ENCODE measurements at regions not wholly inside any gene's neighbourhood (a gene's known extent, or its start where the extent isn't known, plus 50 kb on each side); places are given as distances from the start of the nearest gene placed in this dataset.

DNA sequence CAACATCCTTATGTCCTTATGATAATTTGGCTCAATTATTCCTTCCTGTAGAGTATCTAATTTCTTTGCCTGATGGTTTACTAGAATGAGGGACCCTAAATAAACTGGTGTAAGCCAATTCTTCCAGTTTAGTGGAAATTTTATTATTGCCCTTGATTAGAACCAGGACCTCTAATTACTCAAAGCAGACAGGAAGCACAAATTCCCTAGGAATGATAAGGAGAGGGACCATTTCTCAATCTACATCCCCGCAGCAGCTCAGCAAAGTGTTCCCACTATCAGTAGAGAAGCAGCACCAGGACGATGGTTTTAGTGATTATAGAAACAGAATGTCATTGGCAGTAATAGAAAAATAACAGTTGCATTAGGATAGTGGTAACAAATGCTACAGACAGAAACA lies 97.1 kb downstream of the PLPPR4 start:
- TF ChIP-seq, protein P1, sequence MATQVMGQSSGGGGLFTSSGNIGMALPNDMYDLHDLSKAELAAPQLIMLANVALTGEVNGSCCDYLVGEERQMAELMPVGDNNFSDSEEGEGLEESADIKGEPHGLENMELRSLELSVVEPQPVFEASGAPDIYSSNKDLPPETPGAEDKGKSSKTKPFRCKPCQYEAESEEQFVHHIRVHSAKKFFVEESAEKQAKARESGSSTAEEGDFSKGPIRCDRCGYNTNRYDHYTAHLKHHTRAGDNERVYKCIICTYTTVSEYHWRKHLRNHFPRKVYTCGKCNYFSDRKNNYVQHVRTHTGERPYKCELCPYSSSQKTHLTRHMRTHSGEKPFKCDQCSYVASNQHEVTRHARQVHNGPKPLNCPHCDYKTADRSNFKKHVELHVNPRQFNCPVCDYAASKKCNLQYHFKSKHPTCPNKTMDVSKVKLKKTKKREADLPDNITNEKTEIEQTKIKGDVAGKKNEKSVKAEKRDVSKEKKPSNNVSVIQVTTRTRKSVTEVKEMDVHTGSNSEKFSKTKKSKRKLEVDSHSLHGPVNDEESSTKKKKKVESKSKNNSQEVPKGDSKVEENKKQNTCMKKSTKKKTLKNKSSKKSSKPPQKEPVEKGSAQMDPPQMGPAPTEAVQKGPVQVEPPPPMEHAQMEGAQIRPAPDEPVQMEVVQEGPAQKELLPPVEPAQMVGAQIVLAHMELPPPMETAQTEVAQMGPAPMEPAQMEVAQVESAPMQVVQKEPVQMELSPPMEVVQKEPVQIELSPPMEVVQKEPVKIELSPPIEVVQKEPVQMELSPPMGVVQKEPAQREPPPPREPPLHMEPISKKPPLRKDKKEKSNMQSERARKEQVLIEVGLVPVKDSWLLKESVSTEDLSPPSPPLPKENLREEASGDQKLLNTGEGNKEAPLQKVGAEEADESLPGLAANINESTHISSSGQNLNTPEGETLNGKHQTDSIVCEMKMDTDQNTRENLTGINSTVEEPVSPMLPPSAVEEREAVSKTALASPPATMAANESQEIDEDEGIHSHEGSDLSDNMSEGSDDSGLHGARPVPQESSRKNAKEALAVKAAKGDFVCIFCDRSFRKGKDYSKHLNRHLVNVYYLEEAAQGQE (IDR thresholded peaks at IDR 0.05; ENCODE audit: insufficient read depth in 1 of 2, low read depth in 2 of 2, low read length in 2 of 2) = no peak
- no peak for TF ChIP-seq TAF1 (IDR thresholded peaks at IDR 0.05; ENCODE audit: borderline replicate concordance, insufficient read depth, low read length)
- TF ChIP-seq POLR2AphosphoS5 (IDR thresholded peaks at IDR 0.05; ENCODE audit: low read depth, low read length) = no peak
- TF ChIP-seq SIN3A (IDR thresholded peaks at IDR 0.05; ENCODE audit: borderline replicate concordance, insufficient read depth, low read length) = no peak
- no peak for TF ChIP-seq FOXP2 (optimal IDR thresholded peaks at IDR 0.05; ENCODE audit: borderline replicate concordance, extremely low read depth, extremely low read length, insufficient read depth)

DNA sequence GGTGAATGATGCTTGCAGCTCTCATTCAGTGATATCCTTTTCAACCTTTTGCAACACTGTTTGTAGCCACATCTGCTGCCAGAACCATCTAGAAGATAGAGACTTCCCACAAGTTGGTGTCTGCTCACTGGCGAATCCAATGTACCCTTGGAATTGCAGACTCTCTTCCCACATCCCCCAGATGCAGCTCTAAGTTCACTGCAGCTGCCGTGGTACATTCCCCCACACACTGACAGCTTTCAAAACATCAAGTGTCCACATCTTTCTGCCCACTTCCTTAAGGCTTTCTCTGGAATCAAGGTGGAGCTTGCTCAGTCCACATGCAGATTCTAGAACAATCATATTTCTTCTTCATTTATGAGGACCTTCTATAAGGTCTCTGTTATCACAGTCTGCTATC lies 99.2 kb downstream of the PLPPR4 start:
- TF ChIP-seq, protein P1 (IDR thresholded peaks at IDR 0.05; ENCODE audit: insufficient read depth in 1 of 2, low read depth in 2 of 2, low read length in 2 of 2) = no peak
- TF ChIP-seq SIN3A (IDR thresholded peaks at IDR 0.05; ENCODE audit: borderline replicate concordance, insufficient read depth, low read length) (no peak), POLR2AphosphoS5 (IDR thresholded peaks at IDR 0.05; ENCODE audit: low read depth, low read length) (no peak), TAF1 (IDR thresholded peaks at IDR 0.05; ENCODE audit: borderline replicate concordance, insufficient read depth, low read length) (no peak), FOXP2 (optimal IDR thresholded peaks at IDR 0.05; ENCODE audit: borderline replicate concordance, extremely low read depth, extremely low read length, insufficient read depth) (no peak)

DNA sequence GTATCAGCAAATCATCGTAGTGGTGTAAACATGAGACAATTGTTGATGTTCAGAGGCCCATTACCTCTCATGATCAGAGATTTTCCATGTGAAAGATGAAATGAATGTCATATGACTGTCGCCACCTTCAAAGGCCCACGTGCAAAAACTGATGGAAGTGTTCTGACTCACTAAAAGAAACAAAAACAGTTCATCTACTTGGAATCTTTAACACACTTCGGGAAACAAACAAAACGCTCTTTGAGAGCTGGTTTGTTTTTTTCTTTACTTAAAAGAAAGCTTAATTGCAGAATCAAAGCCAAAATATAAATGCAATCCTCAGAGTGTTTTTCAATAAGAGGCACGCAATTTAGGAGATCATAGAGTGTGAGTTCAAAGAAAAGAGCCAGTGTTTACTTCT lies 100.8 kb downstream of the PLPPR4 start:
- TF ChIP-seq TAF1 (IDR thresholded peaks at IDR 0.05; ENCODE audit: borderline replicate concordance, insufficient read depth, low read length) (no peak), SIN3A (IDR thresholded peaks at IDR 0.05; ENCODE audit: borderline replicate concordance, insufficient read depth, low read length) (no peak), POLR2AphosphoS5 (IDR thresholded peaks at IDR 0.05; ENCODE audit: low read depth, low read length) (no peak), FOXP2 (optimal IDR thresholded peaks at IDR 0.05; ENCODE audit: borderline replicate concordance, extremely low read depth, extremely low read length, insufficient read depth) (no peak)
- TF ChIP-seq, protein P1 (IDR thresholded peaks at IDR 0.05; ENCODE audit: insufficient read depth in 1 of 2, low read depth in 2 of 2, low read length in 2 of 2) = no peak

DNA sequence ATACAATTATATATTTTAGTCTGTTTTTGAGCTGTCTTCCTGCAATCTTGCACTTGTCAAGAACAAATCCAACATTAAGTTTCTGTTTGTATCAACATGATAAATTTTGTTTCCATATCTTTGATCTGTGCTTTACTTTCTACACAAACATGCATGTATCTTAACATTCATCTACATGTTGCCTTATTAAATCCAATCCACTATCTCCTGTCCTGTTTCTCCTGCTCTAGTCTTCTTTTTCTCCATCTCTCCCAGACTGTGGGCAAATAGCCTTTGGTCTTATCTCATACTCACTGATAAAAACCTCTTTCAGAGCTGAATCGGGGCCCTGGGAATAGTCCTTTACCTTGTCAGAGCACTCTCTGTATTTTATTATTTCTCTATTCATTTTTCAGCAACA lies 101.3 kb downstream of the PLPPR4 start:
- no peak for TF ChIP-seq TAF1 (IDR thresholded peaks at IDR 0.05; ENCODE audit: borderline replicate concordance, insufficient read depth, low read length)
- TF ChIP-seq FOXP2 (optimal IDR thresholded peaks at IDR 0.05; ENCODE audit: borderline replicate concordance, extremely low read depth, extremely low read length, insufficient read depth) = no peak
- TF ChIP-seq, protein P1 (IDR thresholded peaks at IDR 0.05; ENCODE audit: insufficient read depth in 1 of 2, low read depth in 2 of 2, low read length in 2 of 2) = no peak
- TF ChIP-seq POLR2AphosphoS5 (IDR thresholded peaks at IDR 0.05; ENCODE audit: low read depth, low read length) = no peak
- no peak for TF ChIP-seq SIN3A (IDR thresholded peaks at IDR 0.05; ENCODE audit: borderline replicate concordance, insufficient read depth, low read length)

DNA sequence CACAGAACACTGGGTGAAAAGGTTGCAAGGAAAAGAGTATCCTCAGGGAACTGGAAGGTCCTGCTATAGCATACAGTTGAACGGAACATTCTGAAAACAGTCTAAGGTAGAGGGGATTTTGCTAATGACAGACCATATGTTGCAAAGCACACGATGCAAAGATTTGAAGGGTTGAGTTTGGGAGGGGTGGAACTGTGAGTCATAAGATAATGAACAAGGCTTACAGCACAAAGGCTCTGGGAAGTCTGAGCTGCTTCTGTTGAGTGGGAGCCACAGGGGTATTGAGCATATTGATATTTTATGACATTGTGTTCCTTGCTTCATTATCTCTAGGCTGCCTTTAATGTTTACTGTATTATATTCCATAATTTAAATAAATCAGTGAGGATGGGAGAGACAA lies 104.9 kb downstream of the PLPPR4 start:
- TF ChIP-seq SIN3A (IDR thresholded peaks at IDR 0.05; ENCODE audit: borderline replicate concordance, insufficient read depth, low read length) = no peak
- TF ChIP-seq FOXP2 (optimal IDR thresholded peaks at IDR 0.05; ENCODE audit: borderline replicate concordance, extremely low read depth, extremely low read length, insufficient read depth) = no peak
